ENCODE measurements at regions not wholly inside any gene's neighbourhood (a gene's known extent, or its start where the extent isn't known, plus 50 kb on each side); places are given as distances from the start of the nearest gene placed in this dataset.

DNA sequence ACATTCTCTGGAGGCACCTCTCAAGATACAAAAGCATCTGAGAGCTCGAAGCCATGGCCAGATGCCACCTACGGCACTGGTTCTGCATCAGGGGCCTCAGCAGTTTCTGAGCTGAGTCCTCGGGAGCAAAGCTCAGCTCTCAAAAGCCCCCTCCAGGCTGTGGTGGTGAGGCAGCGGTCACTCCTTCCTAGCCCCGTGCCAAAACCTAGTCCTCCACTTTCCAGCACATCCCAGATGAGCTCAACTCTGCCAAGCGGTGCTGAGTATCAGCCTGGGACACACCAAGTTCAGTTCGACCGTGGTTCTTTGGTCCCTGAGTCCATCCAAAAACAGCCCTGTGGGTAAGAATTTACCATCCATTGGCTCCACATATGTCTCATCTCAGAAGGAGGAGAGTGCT is 79.3 kb upstream of the STT3B start:
- H3K23ac ChIP-seq (ENCODE audit: low read depth, low read length): no peak overlapping the region
- no peak overlapping the region for H2AK5ac ChIP-seq (ENCODE audit: low read depth, low read length)
- intact Hi-C loops (cut with micrococcal nuclease): no loop called here
- no peak overlapping the region for H2BK15ac ChIP-seq (ENCODE audit: low read depth, low read length)
- H2BK120ac ChIP-seq (ENCODE audit: low read depth, low read length): no peak overlapping the region
- WGBS, 2 experiments (ENCODE audit: extremely low coverage in 2 of 2, insufficient read length in 1 of 2): 100% methylated on average over 2 of the region's 8 CpGs; no CpG with 5 or more reads in 1 of the 2 experiments
- ChIA-PET POLR2A (ENCODE audit: unreplicated experiment) (no interaction called here), CTCF (no interaction called here)
- no peaks in the 10 kb centered on the region for H3K27me3 ChIP-seq (ENCODE audit: control insufficient read depth, insufficient read depth, low read length)
- no peaks in the 10 kb centered on the region for H3K4me1 ChIP-seq (ENCODE audit: control insufficient read depth, insufficient read depth, low read length)
- no peaks in the 10 kb centered on the region for H3K36me3 ChIP-seq (ENCODE audit: control insufficient read depth, insufficient read depth, low read length)
- no peak overlapping the region for H3K4me3 ChIP-seq (ENCODE audit: insufficient read depth, low read depth, low read length)
- no peak overlapping the region for H2BK20ac ChIP-seq (ENCODE audit: low read depth, low read length)
- H3K56ac ChIP-seq (ENCODE audit: extremely low read depth, insufficient read depth, low read length): no peak overlapping the region
- no peak overlapping the region for H3K14ac ChIP-seq (replicated peaks; ENCODE audit: low read depth, low read length)
- H4K20me1 ChIP-seq (ENCODE audit: insufficient read depth, low read length): no peaks in the 10 kb centered on the region
- no peak overlapping the region for H4K91ac ChIP-seq (ENCODE audit: insufficient read depth, low read depth, low read length)
- no peak overlapping the region for H2BK5ac ChIP-seq (ENCODE audit: low read depth, low read length, poor library complexity, severe bottlenecking)
- no peak overlapping the region for H4K8ac ChIP-seq (ENCODE audit: low read depth in 2 of 2, low read length in 2 of 2)
- DNase-seq (no peak), ATAC-seq (ENCODE audit: low read depth) (no peak)
- H2AK9ac ChIP-seq (replicated peaks; ENCODE audit: low read depth, low read length, poor library complexity): no peak overlapping the region
- TF ChIP-seq POLR2A (IDR thresholded peaks at IDR 0.05; ENCODE audit: low read depth, low read length) (no peak), MXI1 (IDR thresholded peaks at IDR 0.05; ENCODE audit: borderline replicate concordance, low read depth, low read length) (no peak), BHLHE40 (IDR thresholded peaks at IDR 0.05; ENCODE audit: low read depth, low read length) (no peak), NFE2L2 (IDR thresholded peaks at IDR 0.05; ENCODE audit: low read depth, low read length) (no peak), MAFK (IDR thresholded peaks at IDR 0.05; ENCODE audit: low read depth, low read length) (no peak), FOS (IDR thresholded peaks at IDR 0.05; ENCODE audit: low read depth, low read length) (no peak), SMC3 (IDR thresholded peaks at IDR 0.05; ENCODE audit: low read depth, low read length) (no peak), RCOR1 (IDR thresholded peaks at IDR 0.05; ENCODE audit: insufficient replicate concordance, low read length) (no peak), CEBPB (IDR thresholded peaks at IDR 0.05; ENCODE audit: low read depth, low read length) (no peak), MAZ (IDR thresholded peaks at IDR 0.05; ENCODE audit: borderline replicate concordance, low read depth, low read length) (no peak), CHD1 (IDR thresholded peaks at IDR 0.05; ENCODE audit: low read depth, low read length) (no peak)
- TF ChIP-seq, protein P1, sequence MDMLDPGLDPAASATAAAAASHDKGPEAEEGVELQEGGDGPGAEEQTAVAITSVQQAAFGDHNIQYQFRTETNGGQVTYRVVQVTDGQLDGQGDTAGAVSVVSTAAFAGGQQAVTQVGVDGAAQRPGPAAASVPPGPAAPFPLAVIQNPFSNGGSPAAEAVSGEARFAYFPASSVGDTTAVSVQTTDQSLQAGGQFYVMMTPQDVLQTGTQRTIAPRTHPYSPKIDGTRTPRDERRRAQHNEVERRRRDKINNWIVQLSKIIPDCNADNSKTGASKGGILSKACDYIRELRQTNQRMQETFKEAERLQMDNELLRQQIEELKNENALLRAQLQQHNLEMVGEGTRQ (IDR thresholded peaks at IDR 0.05; ENCODE audit: low read depth, low read length): no peak
- TF ChIP-seq, protein P2, sequence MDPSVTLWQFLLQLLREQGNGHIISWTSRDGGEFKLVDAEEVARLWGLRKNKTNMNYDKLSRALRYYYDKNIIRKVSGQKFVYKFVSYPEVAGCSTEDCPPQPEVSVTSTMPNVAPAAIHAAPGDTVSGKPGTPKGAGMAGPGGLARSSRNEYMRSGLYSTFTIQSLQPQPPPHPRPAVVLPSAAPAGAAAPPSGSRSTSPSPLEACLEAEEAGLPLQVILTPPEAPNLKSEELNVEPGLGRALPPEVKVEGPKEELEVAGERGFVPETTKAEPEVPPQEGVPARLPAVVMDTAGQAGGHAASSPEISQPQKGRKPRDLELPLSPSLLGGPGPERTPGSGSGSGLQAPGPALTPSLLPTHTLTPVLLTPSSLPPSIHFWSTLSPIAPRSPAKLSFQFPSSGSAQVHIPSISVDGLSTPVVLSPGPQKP (IDR thresholded peaks at IDR 0.05; ENCODE audit: borderline replicate concordance, low read depth, low read length): no peak
- TF ChIP-seq, protein P3, sequence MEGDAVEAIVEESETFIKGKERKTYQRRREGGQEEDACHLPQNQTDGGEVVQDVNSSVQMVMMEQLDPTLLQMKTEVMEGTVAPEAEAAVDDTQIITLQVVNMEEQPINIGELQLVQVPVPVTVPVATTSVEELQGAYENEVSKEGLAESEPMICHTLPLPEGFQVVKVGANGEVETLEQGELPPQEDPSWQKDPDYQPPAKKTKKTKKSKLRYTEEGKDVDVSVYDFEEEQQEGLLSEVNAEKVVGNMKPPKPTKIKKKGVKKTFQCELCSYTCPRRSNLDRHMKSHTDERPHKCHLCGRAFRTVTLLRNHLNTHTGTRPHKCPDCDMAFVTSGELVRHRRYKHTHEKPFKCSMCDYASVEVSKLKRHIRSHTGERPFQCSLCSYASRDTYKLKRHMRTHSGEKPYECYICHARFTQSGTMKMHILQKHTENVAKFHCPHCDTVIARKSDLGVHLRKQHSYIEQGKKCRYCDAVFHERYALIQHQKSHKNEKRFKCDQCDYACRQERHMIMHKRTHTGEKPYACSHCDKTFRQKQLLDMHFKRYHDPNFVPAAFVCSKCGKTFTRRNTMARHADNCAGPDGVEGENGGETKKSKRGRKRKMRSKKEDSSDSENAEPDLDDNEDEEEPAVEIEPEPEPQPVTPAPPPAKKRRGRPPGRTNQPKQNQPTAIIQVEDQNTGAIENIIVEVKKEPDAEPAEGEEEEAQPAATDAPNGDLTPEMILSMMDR (conservative IDR thresholded peaks at IDR 0.05; ENCODE audit: low read depth, low read length): no peak
- H2AFZ ChIP-seq (replicated peaks; ENCODE audit: low read length, poor library complexity): no peak overlapping the region
- H3K9me3 ChIP-seq (ENCODE audit: control insufficient read depth, insufficient read depth, low read length): no peaks in the 10 kb centered on the region
- no peak overlapping the region for H3K27ac ChIP-seq (ENCODE audit: insufficient read depth, low read length)
- no peaks in the 10 kb centered on the region for H3K9me1 ChIP-seq (ENCODE audit: insufficient read depth, low read length)
- H3K4ac ChIP-seq (ENCODE audit: low read depth, low read length): no peak overlapping the region
- dilution Hi-C loops (cut with HindIII; ENCODE audit: low sequenced_read_pairs, unreplicated experiment): no loop called here
- no TSS peak for BruUV-seq (replicated peaks)
- H3K9ac ChIP-seq (ENCODE audit: low read depth, low read length): no peak overlapping the region
- no peak overlapping the region for H4K5ac ChIP-seq (ENCODE audit: low read depth, low read length)
- H3K79me1 ChIP-seq (ENCODE audit: low read depth in 1 of 2, low read length in 2 of 2): no peaks in the 10 kb centered on the region
- H3K4me2 ChIP-seq (ENCODE audit: low read depth, low read length): no peak overlapping the region
- in situ Hi-C loops (cut with MboI; ENCODE audit: low sequenced_read_pairs): no loop called here
- H3K18ac ChIP-seq (ENCODE audit: low read depth, low read length): no peak overlapping the region

Measured in IMR-90 (cell line).